GM23338 (cell line): ENCODE measurements at regions not wholly inside any gene's neighbourhood (a gene's known extent, or its start where the extent isn't known, plus 50 kb on each side); places are given as distances from the start of the nearest gene placed in this dataset.

Experiments
- CTCF ChIP-seq, 2 experiments: fragments of 200-600 bp in 1 of 2; sonication (generic) in 1 of 2; conservative IDR thresholded peaks; 2 replicates each; pipeline versions ENCODE4 v1.5.1 to v1.6.1; 2016 to 2017; ENCODE audit warnings: antibody characterized with exemption in 2 of 2, low read depth in 2 of 2, mild to moderate bottlenecking in 2 of 2, moderate library complexity in 1 of 2
- EZH2 ChIP-seq: fragments of 200-600 bp; sonication (generic); IDR thresholded peaks from one replicate; pipeline ENCODE4 v1.8.0; 2017; ENCODE audit warnings: antibody characterized with exemption, mild to moderate bottlenecking, low read depth; ENCODE audit not compliant: unreplicated experiment

GRCh38 chr6:2432292-2432691 lies 186.9 kb upstream of the GMDS start:
- TF ChIP-seq CTCF (conservative IDR thresholded peaks at IDR 0.05; ENCODE audit: low read depth in 2 of 2) (no peak), EZH2 (no peak)
